ENCODE measurements at regions not wholly inside any gene's neighbourhood (a gene's known extent, or its start where the extent isn't known, plus 50 kb on each side); places are given as distances from the start of the nearest gene placed in this dataset.

- Histone ChIP-seq H3K4me1 (ENCODE audit: insufficient read depth, low read length) (peaks cover 2% of the 10 kb centered on the region; the same call in 1 of the 2 replicates), H3K9me3 (ENCODE audit: low read length) (no peaks in the 10 kb centered on the region), H4K20me1 (ENCODE audit: low read length) (no peaks in the 10 kb centered on the region), H3K36me3 (ENCODE audit: low read depth, low read length) (no peaks in the 10 kb centered on the region), H3K9me2 (replicated peaks; ENCODE audit: low read length) (no peaks in the 10 kb centered on the region), H3K79me2 (ENCODE audit: low read length) (no peaks in the 10 kb centered on the region), H3K4me3 (ENCODE audit: low read length) (no peak overlapping the region), H3K27ac (ENCODE audit: low read length) (no peak overlapping the region), H3F3A (ENCODE audit: low read length, unreplicated experiment) (no peaks in the 10 kb centered on the region), H3K9ac (ENCODE audit: low read length) (no peak overlapping the region), H3K27me3 (ENCODE audit: low read length) (peaks cover 87% of the 10 kb centered on the region), H2AFZ (ENCODE audit: low read length) (no peak overlapping the region), H3K4me2 (ENCODE audit: low read length) (no peak overlapping the region)
- intact Hi-C loops (cut with micrococcal nuclease): no loop called here
- TF ChIP-seq, protein P1, sequence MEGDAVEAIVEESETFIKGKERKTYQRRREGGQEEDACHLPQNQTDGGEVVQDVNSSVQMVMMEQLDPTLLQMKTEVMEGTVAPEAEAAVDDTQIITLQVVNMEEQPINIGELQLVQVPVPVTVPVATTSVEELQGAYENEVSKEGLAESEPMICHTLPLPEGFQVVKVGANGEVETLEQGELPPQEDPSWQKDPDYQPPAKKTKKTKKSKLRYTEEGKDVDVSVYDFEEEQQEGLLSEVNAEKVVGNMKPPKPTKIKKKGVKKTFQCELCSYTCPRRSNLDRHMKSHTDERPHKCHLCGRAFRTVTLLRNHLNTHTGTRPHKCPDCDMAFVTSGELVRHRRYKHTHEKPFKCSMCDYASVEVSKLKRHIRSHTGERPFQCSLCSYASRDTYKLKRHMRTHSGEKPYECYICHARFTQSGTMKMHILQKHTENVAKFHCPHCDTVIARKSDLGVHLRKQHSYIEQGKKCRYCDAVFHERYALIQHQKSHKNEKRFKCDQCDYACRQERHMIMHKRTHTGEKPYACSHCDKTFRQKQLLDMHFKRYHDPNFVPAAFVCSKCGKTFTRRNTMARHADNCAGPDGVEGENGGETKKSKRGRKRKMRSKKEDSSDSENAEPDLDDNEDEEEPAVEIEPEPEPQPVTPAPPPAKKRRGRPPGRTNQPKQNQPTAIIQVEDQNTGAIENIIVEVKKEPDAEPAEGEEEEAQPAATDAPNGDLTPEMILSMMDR (conservative IDR thresholded peaks at IDR 0.05; ENCODE audit: low read depth, low read length): no peak
- TF ChIP-seq EZH2phosphoT487 (IDR thresholded peaks at IDR 0.05; ENCODE audit: borderline replicate concordance, low read length): no peak
- TF ChIP-seq EZH2 (IDR thresholded peaks at IDR 0.05; ENCODE audit: low read length, unreplicated experiment): no peak
- DNase-seq: no peak
- ChIA-PET POLR2A (ENCODE audit: unreplicated experiment) (no interaction called here), CTCF (no interaction called here)
- ATAC-seq: no peak
- BruUV-seq (replicated peaks): no TSS peak
Observed at GRCh38 chr1:5690898-5691297, 301.3 kb downstream of the NPHP4 start.

DNA sequence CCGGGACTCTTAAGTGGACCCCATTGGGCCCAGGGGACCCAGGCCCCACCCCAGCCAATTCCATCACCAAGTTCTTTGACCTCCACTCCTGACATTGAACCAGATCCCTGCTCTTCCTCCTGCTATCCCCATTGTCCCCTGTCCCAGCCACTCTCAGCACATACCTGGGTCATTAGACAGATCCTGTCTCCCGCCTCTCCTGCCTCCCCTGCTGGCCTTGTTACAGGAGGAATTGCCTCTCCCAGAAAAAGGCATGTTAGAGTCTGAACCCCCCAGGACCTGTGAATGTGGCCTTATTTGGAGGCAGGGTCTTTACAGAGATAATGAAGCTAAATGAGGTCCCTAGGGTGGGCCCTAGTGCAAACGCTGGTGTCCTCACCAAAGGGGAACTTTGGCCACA is 301.9 kb downstream of the NPHP4 start:
- H3K27ac ChIP-seq (ENCODE audit: low read length): no peak overlapping the region
- no peaks in the 10 kb centered on the region for H3F3A ChIP-seq (ENCODE audit: low read length, unreplicated experiment)
- no peaks in the 10 kb centered on the region for H3K36me3 ChIP-seq (ENCODE audit: low read depth, low read length)
- POLR2A ChIA-PET (ENCODE audit: unreplicated experiment): no interaction called here
- no peaks in the 10 kb centered on the region for H3K9me3 ChIP-seq (ENCODE audit: low read length)
- TF ChIP-seq, protein P1 (conservative IDR thresholded peaks at IDR 0.05; ENCODE audit: low read depth, low read length): no peak
- no peak for TF ChIP-seq EZH2 (IDR thresholded peaks at IDR 0.05; ENCODE audit: low read length, unreplicated experiment)
- no peak for TF ChIP-seq EZH2phosphoT487 (IDR thresholded peaks at IDR 0.05; ENCODE audit: borderline replicate concordance, low read length)
- no TSS peak for BruUV-seq (replicated peaks)
- no peak for DNase-seq
- H3K4me3 ChIP-seq (ENCODE audit: low read length): no peak overlapping the region
- no peak overlapping the region for H3K4me2 ChIP-seq (ENCODE audit: low read length)
- H3K4me1 ChIP-seq (ENCODE audit: insufficient read depth, low read length): peaks cover 2% of the 10 kb centered on the region; the same call in 1 of the 2 replicates
- CTCF ChIA-PET: no interaction called here
- H3K9me2 ChIP-seq (replicated peaks; ENCODE audit: low read length): no peaks in the 10 kb centered on the region
- no peaks in the 10 kb centered on the region for H3K79me2 ChIP-seq (ENCODE audit: low read length)
- ATAC-seq: no peak
- no peaks in the 10 kb centered on the region for H4K20me1 ChIP-seq (ENCODE audit: low read length)
- H2AFZ ChIP-seq (ENCODE audit: low read length): no peak overlapping the region
- intact Hi-C loops (cut with micrococcal nuclease): no loop called here
- peaks cover 87% of the 10 kb centered on the region for H3K27me3 ChIP-seq (ENCODE audit: low read length)
- no peak overlapping the region for H3K9ac ChIP-seq (ENCODE audit: low read length)

DNA sequence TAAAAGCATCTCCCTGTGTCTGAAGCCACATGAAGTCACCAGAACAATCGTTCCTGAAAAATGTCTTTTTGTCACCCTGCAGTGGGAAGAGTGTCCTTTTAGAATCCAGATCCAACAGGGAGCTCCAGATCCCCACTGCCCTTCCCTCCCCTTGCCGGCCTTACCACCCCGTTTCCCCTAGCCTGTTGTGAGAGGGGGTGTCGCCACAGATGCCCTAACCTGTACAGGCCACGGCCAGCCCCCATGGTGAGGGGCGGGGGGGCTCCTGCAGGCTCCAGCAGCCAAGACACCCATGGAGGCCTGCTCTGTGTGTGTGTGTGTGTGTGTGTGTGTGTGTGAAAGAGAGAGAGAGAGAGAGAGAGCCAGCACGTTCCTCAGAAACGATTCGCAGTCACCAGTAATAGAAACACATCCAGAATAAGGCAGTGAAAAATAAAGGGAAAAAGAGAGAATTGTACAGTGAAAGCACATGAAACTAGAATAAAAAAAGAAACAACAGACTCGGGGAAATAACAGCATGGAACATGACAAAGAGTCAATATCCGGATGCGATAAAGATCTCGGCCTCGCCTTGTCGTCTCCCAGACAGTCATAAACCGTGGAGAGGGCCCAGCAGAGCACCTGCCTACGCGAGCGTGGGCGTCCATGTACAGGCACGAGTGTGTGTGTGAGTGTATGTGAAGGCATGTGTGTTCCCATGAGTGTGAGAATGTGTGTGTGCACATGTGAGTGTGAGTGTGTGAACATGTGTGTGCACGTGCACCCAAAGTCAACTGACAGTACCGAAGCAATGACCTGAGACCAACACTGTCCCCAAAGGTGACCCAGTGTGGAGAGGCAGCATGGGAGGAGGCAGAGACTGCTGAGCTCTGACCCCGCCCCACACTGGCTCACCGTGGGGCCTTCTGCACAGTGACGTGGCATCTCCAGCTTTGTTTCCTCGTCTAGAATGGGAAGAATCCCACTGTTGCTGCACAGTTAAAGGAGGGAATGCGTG is 303.8 kb downstream of the NPHP4 start:
- TF ChIP-seq EZH2 (IDR thresholded peaks at IDR 0.05; ENCODE audit: low read length, unreplicated experiment) (no peak), EZH2phosphoT487 (IDR thresholded peaks at IDR 0.05; ENCODE audit: borderline replicate concordance, low read length) (no peak)
- TF ChIP-seq, protein P1 (conservative IDR thresholded peaks at IDR 0.05; ENCODE audit: low read depth, low read length): no peak
- H2AFZ ChIP-seq (ENCODE audit: low read length): no peak overlapping the region
- no peak overlapping the region for H3K9ac ChIP-seq (ENCODE audit: low read length)
- peak; percentile 41 for DNase-seq
- no peaks in the 10 kb centered on the region for H3K36me3 ChIP-seq (ENCODE audit: low read depth, low read length)
- no peaks in the 10 kb centered on the region for H4K20me1 ChIP-seq (ENCODE audit: low read length)
- intact Hi-C loops (cut with micrococcal nuclease): no loop called here
- H3K27me3 ChIP-seq (ENCODE audit: low read length): peaks cover 90% of the 10 kb centered on the region
- H3K27ac ChIP-seq (ENCODE audit: low read length): no peak overlapping the region
- H3K4me1 ChIP-seq (ENCODE audit: insufficient read depth, low read length): peaks cover 2% of the 10 kb centered on the region; the same call in 1 of the 2 replicates
- peak; percentile 62 for ATAC-seq
- ChIA-PET POLR2A (ENCODE audit: unreplicated experiment) (no interaction called here), CTCF (no interaction called here)
- no TSS peak for BruUV-seq (replicated peaks)
- H3K79me2 ChIP-seq (ENCODE audit: low read length): no peaks in the 10 kb centered on the region
- no peaks in the 10 kb centered on the region for H3F3A ChIP-seq (ENCODE audit: low read length, unreplicated experiment)
- no peaks in the 10 kb centered on the region for H3K9me3 ChIP-seq (ENCODE audit: low read length)
- H3K4me2 ChIP-seq (ENCODE audit: low read length): no peak overlapping the region
- H3K4me3 ChIP-seq (ENCODE audit: low read length): no peak overlapping the region
- H3K9me2 ChIP-seq (replicated peaks; ENCODE audit: low read length): no peaks in the 10 kb centered on the region
